Cardiac muscle cell (in vitro differentiated cells and primary cell): ENCODE measurements at regions not wholly inside any gene's neighbourhood (a gene's known extent, or its start where the extent isn't known, plus 50 kb on each side); places are given as distances from the start of the nearest gene placed in this dataset.
A peak's percentile ranks its signal among the peaks of the same experiment; 100 is the strongest.

Experiments used
- DNase-seq, 2 donors: peaks; one replicate each; pipeline versions ENCODE4 v3.0.0 to v3.0.0-alpha.2; 2010 to 2017; ENCODE audit warnings: low read depth in 1 of 2, low spot score in 1 of 2
- H3K27ac ChIP-seq: fragments of 200-600 bp; sonication (generic); 2 replicates; pipeline ENCODE4 v1.5.1; 2016
- H3K27me3 ChIP-seq: fragments of 200-600 bp; sonication (generic); 2 replicates; pipeline ENCODE4 v1.6.0; 2016; ENCODE audit warnings: control low read depth
- H3K36me3 ChIP-seq: fragments of 200-600 bp; sonication (generic); 2 replicates; pipeline ENCODE4 v1.5.1; 2016; ENCODE audit warnings: control low read depth
- H3K4me1 ChIP-seq: fragments of 200-600 bp; sonication (generic); 2 replicates; pipeline ENCODE4 v1.8.1; 2017; ENCODE audit warnings: low read depth, mild to moderate bottlenecking, mixed run types
- H3K4me3 ChIP-seq: fragments of 200-600 bp; sonication (generic); 2 replicates; pipeline ENCODE4 v1.5.1; 2016; ENCODE audit warnings: mild to moderate bottlenecking
- H3K9me3 ChIP-seq: fragments of 200-600 bp; sonication (generic); 2 replicates; pipeline ENCODE4 v1.5.1; 2017; ENCODE audit warnings: low read depth, mild to moderate bottlenecking, control low read depth
- CTCF ChIP-seq: IDR thresholded peaks from 2 replicates; pipeline ENCODE4 v1.5.1; 2012; ENCODE audit warnings: low read depth, mild to moderate bottlenecking, low read length

DNA sequence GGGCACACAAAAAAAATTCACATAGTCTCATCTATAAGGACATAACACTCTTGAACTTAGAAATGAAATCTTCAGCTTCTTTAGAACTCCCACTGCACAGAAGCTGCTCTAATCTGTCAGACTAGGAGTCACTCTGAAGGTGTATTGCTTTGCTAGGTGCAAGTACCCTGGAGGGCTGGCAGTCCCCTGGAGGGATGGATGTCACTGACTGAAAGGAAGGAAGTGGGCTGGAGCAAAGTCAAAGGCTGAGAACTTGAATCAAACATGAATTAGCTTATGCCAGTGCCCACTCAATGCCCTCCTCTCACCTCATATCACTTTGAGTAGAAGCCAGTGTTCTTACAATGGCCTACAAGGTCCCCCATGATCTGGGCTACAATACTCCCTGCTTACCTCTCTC lies 140.3 kb upstream of the ANKRD1 start:
- Histone ChIP-seq H3K9me3 (no peaks in the 10 kb centered on the region), H3K4me3 (no peak overlapping the region), H3K36me3 (no peaks in the 10 kb centered on the region), H3K27me3 (no peaks in the 10 kb centered on the region), H3K27ac (no peak overlapping the region), H3K4me1 (no peaks in the 10 kb centered on the region)
- no peak for DNase-seq
- TF ChIP-seq CTCF: no peak

DNA sequence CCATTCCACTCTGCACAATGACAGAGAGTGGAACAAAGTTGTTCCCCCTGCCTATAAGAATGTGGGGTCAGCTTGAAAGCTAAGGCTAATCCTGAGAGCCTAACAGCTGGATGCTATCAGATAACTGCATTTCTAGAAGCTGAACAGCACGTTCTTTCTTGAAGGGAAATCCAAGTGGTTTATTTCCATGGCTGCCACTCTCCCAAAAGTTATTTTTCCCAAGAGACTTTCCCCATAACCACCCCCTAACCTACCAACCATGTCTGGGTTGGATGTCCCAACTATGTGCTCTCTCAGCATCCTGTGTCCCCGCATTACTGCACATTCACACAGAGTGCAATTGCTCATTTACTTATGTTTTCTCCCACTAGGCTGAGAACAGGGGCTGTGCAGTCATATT lies 140.7 kb upstream of the ANKRD1 start:
- Histone ChIP-seq H3K27ac (no peak overlapping the region), H3K27me3 (no peaks in the 10 kb centered on the region), H3K9me3 (no peaks in the 10 kb centered on the region), H3K4me1 (no peaks in the 10 kb centered on the region), H3K36me3 (no peaks in the 10 kb centered on the region), H3K4me3 (no peak overlapping the region)
- TF ChIP-seq CTCF: no peak
- DNase-seq: peak in 1 of 2 donors; percentile 21

GRCh38 chr10:91062091-91062490 lies 141.2 kb upstream of the ANKRD1 start:
- H3K36me3 ChIP-seq: no peaks in the 10 kb centered on the region
- H3K27ac ChIP-seq: no peak overlapping the region
- no peaks in the 10 kb centered on the region for H3K9me3 ChIP-seq
- TF ChIP-seq CTCF: no peak
- no peaks in the 10 kb centered on the region for H3K27me3 ChIP-seq
- H3K4me1 ChIP-seq: no peaks in the 10 kb centered on the region
- DNase-seq: no peak
- H3K4me3 ChIP-seq: no peak overlapping the region

DNA sequence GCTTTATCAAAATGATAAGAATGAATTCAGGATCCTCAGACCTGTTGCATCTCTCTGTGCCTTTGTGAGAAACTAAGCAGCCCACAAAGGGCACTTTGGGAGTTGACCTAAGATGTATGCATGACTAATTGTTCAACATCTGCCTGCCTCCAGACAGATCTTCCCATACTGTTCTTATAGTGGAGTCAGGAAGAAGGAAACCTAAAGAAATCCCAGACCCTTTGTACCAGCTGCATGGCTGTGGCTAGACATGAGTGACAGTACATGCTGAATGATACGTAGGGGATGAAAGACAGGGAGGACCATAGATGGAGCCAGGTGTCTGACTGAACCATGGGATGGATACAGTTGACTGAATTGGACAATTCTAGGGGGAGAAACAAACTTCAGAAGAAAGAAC lies 148.7 kb upstream of the PCGF5 start:
- Histone ChIP-seq H3K36me3 (no peaks in the 10 kb centered on the region), H3K27me3 (no peaks in the 10 kb centered on the region)
- no peak for TF ChIP-seq CTCF

DNA sequence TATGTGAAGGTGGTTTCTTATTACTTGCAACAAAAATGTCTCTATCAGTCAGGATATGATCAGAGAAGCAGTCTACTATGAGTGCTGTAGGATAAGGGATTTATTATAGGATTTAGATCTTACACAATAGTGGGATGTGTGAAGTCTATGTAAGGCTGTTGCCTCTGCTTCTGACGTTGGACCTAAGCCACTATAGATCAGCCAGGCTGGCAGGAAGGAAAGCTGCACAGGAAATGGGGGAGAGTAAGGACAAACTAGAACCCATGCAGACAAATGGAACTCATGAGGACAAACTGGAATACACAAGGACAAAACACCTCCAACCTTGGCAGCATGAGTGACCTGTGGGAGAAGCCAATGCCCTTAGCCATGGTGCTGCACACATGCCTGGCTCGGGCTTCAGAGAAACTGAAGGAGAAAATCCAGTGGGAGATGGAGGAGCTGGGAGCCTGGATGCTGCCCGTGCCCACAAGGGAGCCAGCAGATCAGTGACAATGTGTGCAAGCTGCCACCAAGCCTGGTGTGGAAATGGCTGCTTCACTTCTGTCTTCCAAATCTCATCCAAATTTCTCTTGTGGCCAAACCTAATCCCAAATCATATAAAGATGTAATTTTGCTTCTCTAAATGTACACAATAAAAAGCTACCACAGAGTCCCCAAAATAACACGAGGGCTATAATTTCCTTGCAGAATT lies 147.0 kb upstream of the PCGF5 start:
- no peak for DNase-seq
- Histone ChIP-seq H3K27ac (no peak overlapping the region), H3K4me3 (no peak overlapping the region), H3K27me3 (no peaks in the 10 kb centered on the region), H3K4me1 (peaks cover 8% of the 10 kb centered on the region), H3K9me3 (no peaks in the 10 kb centered on the region), H3K36me3 (no peaks in the 10 kb centered on the region)
- TF ChIP-seq CTCF: no peak

More for the DNA sequence above, 148.7 kb upstream of the PCGF5 start:
- H3K4me1 ChIP-seq: no peaks in the 10 kb centered on the region
- H3K27ac ChIP-seq: no peak overlapping the region
- no peak overlapping the region for H3K4me3 ChIP-seq
- DNase-seq: no peak
- no peaks in the 10 kb centered on the region for H3K9me3 ChIP-seq
